Trophoblast cell (in vitro differentiated cells and primary cell): ENCODE measurements at regions not wholly inside any gene's neighbourhood (a gene's known extent, or its start where the extent isn't known, plus 50 kb on each side); places are given as distances from the start of the nearest gene placed in this dataset.
A peak's percentile ranks its signal among the peaks of the same experiment; 100 is the strongest.

ENCODE experiments used
- DNase-seq, 2 donors: peaks; one replicate each; pipeline ENCODE4 v3.0.0-alpha.2; 2016
- H2AFZ ChIP-seq: 2 replicates; pipeline ENCODE4 v1.6.1; 2013; ENCODE audit warnings: low read length, moderate library complexity, mild to moderate bottlenecking; ENCODE audit not compliant: insufficient read depth, poor library complexity
- H2AK5ac ChIP-seq: 2 replicates; pipeline ENCODE4 v1.6.1; 2013; ENCODE audit warnings: mild to moderate bottlenecking, low read length
- H2BK120ac ChIP-seq: 2 replicates; pipeline ENCODE4 v1.6.1; 2013; ENCODE audit warnings: low read length, mild to moderate bottlenecking, moderate library complexity; ENCODE audit not compliant: insufficient read depth, poor library complexity
- H2BK12ac ChIP-seq: 2 replicates; pipeline ENCODE4 v1.6.1; 2013; ENCODE audit warnings: mild to moderate bottlenecking, low read length, moderate library complexity
- H2BK5ac ChIP-seq: 2 replicates; pipeline ENCODE4 v1.6.1; 2013; ENCODE audit warnings: low read length, low read depth, moderate library complexity, mild to moderate bottlenecking; ENCODE audit not compliant: poor library complexity
- H3K14ac ChIP-seq: 2 replicates; pipeline ENCODE4 v1.6.1; 2013; ENCODE audit warnings: mild to moderate bottlenecking, low read length
- H3K18ac ChIP-seq: 2 replicates; pipeline ENCODE4 v1.6.1; 2013; ENCODE audit warnings: mild to moderate bottlenecking, low read length
- H3K23ac ChIP-seq: 2 replicates; pipeline ENCODE4 v1.6.1; 2013; ENCODE audit warnings: low read length
- H3K27ac ChIP-seq: 2 replicates; pipeline ENCODE4 v1.5.1; 2013; ENCODE audit warnings: low read depth, mild to moderate bottlenecking, inconsistent platforms, low read length, moderate library complexity
- H3K27me3 ChIP-seq: 2 replicates; pipeline ENCODE4 v1.6.1; 2013; ENCODE audit warnings: inconsistent platforms, mild to moderate bottlenecking, low read length, moderate library complexity; ENCODE audit not compliant: insufficient read depth
- H3K36me3 ChIP-seq, 2 experiments: 1 replicate in 1 of 2; 2 replicates in 1 of 2; pipeline ENCODE4 v1.6.1; 2013; ENCODE audit warnings: low read length in 2 of 2, mild to moderate bottlenecking in 2 of 2, moderate library complexity in 1 of 2; ENCODE audit not compliant: insufficient read depth in 2 of 2, control insufficient read depth in 1 of 2
- H3K4ac ChIP-seq: 2 replicates; pipeline ENCODE4 v1.6.1; 2013; ENCODE audit warnings: low read depth, mild to moderate bottlenecking, low read length, moderate library complexity
- H3K4me1 ChIP-seq, 2 experiments: 1 replicate in 1 of 2; 2 replicates in 1 of 2; pipeline ENCODE4 v1.6.1; 2013; ENCODE audit warnings: low read length in 2 of 2, mild to moderate bottlenecking in 2 of 2, moderate library complexity in 1 of 2; ENCODE audit not compliant: insufficient read depth in 2 of 2, control insufficient read depth in 1 of 2
- H3K4me2 ChIP-seq: 2 replicates; pipeline ENCODE4 v1.6.1; 2013; ENCODE audit warnings: inconsistent platforms, mild to moderate bottlenecking, low read length, moderate library complexity
- H3K4me3 ChIP-seq: 2 replicates; pipeline ENCODE4 v1.5.1; 2013; ENCODE audit warnings: mild to moderate bottlenecking, low read depth, low read length, inconsistent platforms
- H3K79me1 ChIP-seq: one replicate; pipeline ENCODE4 v1.6.1; 2013; ENCODE audit warnings: low read length
- H3K79me2 ChIP-seq: 2 replicates; pipeline ENCODE4 v1.6.1; 2013; ENCODE audit warnings: low read length, mild to moderate bottlenecking; ENCODE audit not compliant: control insufficient read depth, insufficient read depth, poor library complexity
- H3K9ac ChIP-seq: 2 replicates; pipeline ENCODE4 v1.6.1; 2013; ENCODE audit warnings: mild to moderate bottlenecking, low read length
- H3K9me3 ChIP-seq: 2 replicates; pipeline ENCODE4 v1.6.1; 2013; ENCODE audit warnings: low read depth, mild to moderate bottlenecking, control low read depth, inconsistent platforms, low read length; ENCODE audit not compliant: insufficient read depth
- H4K12ac ChIP-seq: 2 replicates; pipeline ENCODE4 v1.6.1; 2013; ENCODE audit warnings: low read depth, mild to moderate bottlenecking, low read length, moderate library complexity
- H4K8ac ChIP-seq: 2 replicates; pipeline ENCODE4 v1.6.1; 2013; ENCODE audit warnings: low read depth, mild to moderate bottlenecking, low read length, moderate library complexity
- H4K91ac ChIP-seq: one replicate; pipeline ENCODE4 v1.6.1; 2013; ENCODE audit warnings: low read depth, mild to moderate bottlenecking, low read length, moderate library complexity
- WGBS: extraction: QIAGEN DNeasy Blood & Tissue Kit; methylation state at CpG from one replicate; pipeline ENCODE4 v1.1.7; 2013; ENCODE audit warnings: missing lambda C conversion rate; ENCODE audit not compliant: insufficient read length, insufficient coverage; ENCODE audit errors: extremely low coverage; 5-methylcytosine and 5-hydroxymethylcytosine counted together

GRCh38 chr4:187004628-187005027 is 281.0 kb upstream of the FAT1 start:
- no peaks in the 10 kb centered on the region for H3K79me2 ChIP-seq
- no peak overlapping the region for H3K4ac ChIP-seq
- H2AK5ac ChIP-seq = no peak overlapping the region
- no peak overlapping the region for H3K23ac ChIP-seq
- no peak overlapping the region for H3K18ac ChIP-seq
- no peaks in the 10 kb centered on the region for H3K9me3 ChIP-seq
- H3K9ac ChIP-seq = no peak overlapping the region
- H2AFZ ChIP-seq = no peak overlapping the region
- no CpG with 5 or more reads among the region's 2 CpGs for WGBS
- DNase-seq = no peak
- H3K36me3 ChIP-seq = no peaks in the 10 kb centered on the region
- no peak overlapping the region for H3K4me3 ChIP-seq
- H3K4me2 ChIP-seq = no peak overlapping the region
- H3K27me3 ChIP-seq = no peaks in the 10 kb centered on the region
- no peak overlapping the region for H2BK5ac ChIP-seq
- H4K8ac ChIP-seq = no peak overlapping the region
- H2BK12ac ChIP-seq = no peak overlapping the region
- H4K91ac ChIP-seq = no peak overlapping the region
- H2BK120ac ChIP-seq = no peak overlapping the region
- no peak overlapping the region for H4K12ac ChIP-seq
- H3K4me1 ChIP-seq = no peaks in the 10 kb centered on the region
- no peak overlapping the region for H3K27ac ChIP-seq
- no peak overlapping the region for H3K14ac ChIP-seq
- no peaks in the 10 kb centered on the region for H3K79me1 ChIP-seq

- H2AK5ac ChIP-seq = no peak overlapping the region
- H3K14ac ChIP-seq = no peak overlapping the region
- no peaks in the 10 kb centered on the region for H3K27me3 ChIP-seq
- no peak overlapping the region for H2BK5ac ChIP-seq
- H2BK12ac ChIP-seq = no peak overlapping the region
- no peak overlapping the region for H3K23ac ChIP-seq
- no peak overlapping the region for H4K12ac ChIP-seq
- H2AFZ ChIP-seq = no peak overlapping the region
- no peak overlapping the region for H3K18ac ChIP-seq
- no peak overlapping the region for H4K8ac ChIP-seq
- no peaks in the 10 kb centered on the region for H3K36me3 ChIP-seq
- H4K91ac ChIP-seq = no peak overlapping the region
- H3K79me1 ChIP-seq = no peaks in the 10 kb centered on the region
- DNase-seq = peak; percentile 0 to 60
- no peak overlapping the region for H3K9ac ChIP-seq
- no peak overlapping the region for H3K4me3 ChIP-seq
- H3K4me1 ChIP-seq = no peaks in the 10 kb centered on the region
- H3K79me2 ChIP-seq = no peaks in the 10 kb centered on the region
- H2BK120ac ChIP-seq = no peak overlapping the region
- WGBS = no CpG with 5 or more reads among the region's 3 CpGs
- no peaks in the 10 kb centered on the region for H3K9me3 ChIP-seq
- no peak overlapping the region for H3K4me2 ChIP-seq
- H3K27ac ChIP-seq = no peak overlapping the region
- no peak overlapping the region for H3K4ac ChIP-seq
Observed at GRCh38 chr4:187006189-187006618, 282.5 kb upstream of the FAT1 start.

- no peaks in the 10 kb centered on the region for H3K79me2 ChIP-seq
- no peaks in the 10 kb centered on the region for H3K9me3 ChIP-seq
- no peak overlapping the region for H2BK12ac ChIP-seq
- H3K27ac ChIP-seq = no peak overlapping the region
- H3K4me3 ChIP-seq = no peak overlapping the region
- WGBS = no CpG with 5 or more reads among the region's 3 CpGs
- no peaks in the 10 kb centered on the region for H3K4me1 ChIP-seq
- H3K18ac ChIP-seq = no peak overlapping the region
- no peak overlapping the region for H3K23ac ChIP-seq
- peak in 1 of 2 donors; percentile 32 for DNase-seq
- H3K27me3 ChIP-seq = no peaks in the 10 kb centered on the region
- no peaks in the 10 kb centered on the region for H3K79me1 ChIP-seq
- H3K9ac ChIP-seq = no peak overlapping the region
- no peak overlapping the region for H4K8ac ChIP-seq
- no peaks in the 10 kb centered on the region for H3K36me3 ChIP-seq
- no peak overlapping the region for H3K14ac ChIP-seq
- H2BK120ac ChIP-seq = no peak overlapping the region
- no peak overlapping the region for H4K12ac ChIP-seq
- no peak overlapping the region for H4K91ac ChIP-seq
- no peak overlapping the region for H3K4me2 ChIP-seq
- no peak overlapping the region for H2AK5ac ChIP-seq
- H2AFZ ChIP-seq = no peak overlapping the region
- no peak overlapping the region for H2BK5ac ChIP-seq
- H3K4ac ChIP-seq = no peak overlapping the region
Observed at GRCh38 chr4:187010052-187010451, 286.4 kb upstream of the FAT1 start.

- no peaks in the 10 kb centered on the region for H3K79me1 ChIP-seq
- H2AK5ac ChIP-seq = no peak overlapping the region
- no peaks in the 10 kb centered on the region for H3K27me3 ChIP-seq
- no peak overlapping the region for H3K4me2 ChIP-seq
- no peak overlapping the region for H3K23ac ChIP-seq
- no peaks in the 10 kb centered on the region for H3K79me2 ChIP-seq
- no peak overlapping the region for H2BK12ac ChIP-seq
- H3K18ac ChIP-seq = no peak overlapping the region
- H3K9ac ChIP-seq = no peak overlapping the region
- H2AFZ ChIP-seq = no peak overlapping the region
- no peaks in the 10 kb centered on the region for H3K4me1 ChIP-seq
- H3K9me3 ChIP-seq = no peaks in the 10 kb centered on the region
- WGBS = no CpG with 5 or more reads among the region's 3 CpGs
- H3K4ac ChIP-seq = no peak overlapping the region
- no peak overlapping the region for H4K8ac ChIP-seq
- H3K27ac ChIP-seq = no peak overlapping the region
- H3K36me3 ChIP-seq = no peaks in the 10 kb centered on the region
- no peak overlapping the region for H2BK5ac ChIP-seq
- H4K12ac ChIP-seq = no peak overlapping the region
- H4K91ac ChIP-seq = no peak overlapping the region
- no peak for DNase-seq
- no peak overlapping the region for H3K4me3 ChIP-seq
- H3K14ac ChIP-seq = no peak overlapping the region
- H2BK120ac ChIP-seq = no peak overlapping the region
Observed at GRCh38 chr4:187016101-187016500, 292.4 kb upstream of the FAT1 start.
